ENCODE measurements at regions not wholly inside any gene's neighbourhood (a gene's known extent, or its start where the extent isn't known, plus 50 kb on each side); places are given as distances from the start of the nearest gene placed in this dataset.

- peak; percentile 61 to 83 for DNase-seq (ENCODE audit: low read depth in 1 of 2, low spot score in 1 of 2)
Measured at GRCh38 chrX:10756441-10756840, 136.1 kb upstream of the MID1 start.

DNA sequence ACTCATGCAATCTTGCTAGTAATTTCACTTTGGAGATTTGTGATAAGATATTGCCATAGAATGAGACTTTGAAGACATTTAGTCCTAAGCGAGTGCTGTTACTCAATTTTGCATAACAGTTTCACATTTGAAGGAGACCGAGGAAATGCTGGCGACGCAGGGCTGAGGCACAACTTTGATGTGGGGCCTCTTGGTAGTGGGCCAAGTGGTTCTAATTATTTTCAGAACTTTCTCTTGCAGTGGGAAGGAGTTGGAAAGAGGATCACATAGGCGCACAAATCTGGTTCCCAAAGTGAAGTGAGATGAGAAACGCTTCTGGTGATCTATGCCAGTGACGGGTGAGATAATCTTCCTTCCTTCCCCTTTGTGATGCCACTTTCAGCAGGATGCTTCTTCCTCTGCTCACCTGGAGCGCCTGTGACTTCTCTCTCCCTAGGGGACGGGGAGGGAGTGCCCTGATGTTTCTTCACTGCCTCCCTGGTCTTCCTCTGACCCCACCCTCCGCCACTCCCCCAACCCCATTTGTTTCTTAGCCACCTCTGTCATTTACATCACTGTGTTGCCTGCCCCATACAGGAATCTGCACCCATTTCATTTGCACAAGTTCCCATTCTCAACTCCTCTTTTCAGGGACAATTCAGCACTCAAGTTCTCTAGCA is 138.9 kb upstream of the MID1 start:
- DNase-seq (ENCODE audit: low read depth in 1 of 2, low spot score in 1 of 2): no peak
- Histone ChIP-seq H3K9me3 (ENCODE audit: low read depth) (no peaks in the 10 kb centered on the region), H3K4me1 (ENCODE audit: low read depth) (peaks cover 14% of the 10 kb centered on the region), H3K4me3 (no peak overlapping the region), H3K27ac (peak overlapping the region; percentile 23), H3K27me3 (no peaks in the 10 kb centered on the region), H3K36me3 (no peaks in the 10 kb centered on the region)
- TF ChIP-seq, protein P1, sequence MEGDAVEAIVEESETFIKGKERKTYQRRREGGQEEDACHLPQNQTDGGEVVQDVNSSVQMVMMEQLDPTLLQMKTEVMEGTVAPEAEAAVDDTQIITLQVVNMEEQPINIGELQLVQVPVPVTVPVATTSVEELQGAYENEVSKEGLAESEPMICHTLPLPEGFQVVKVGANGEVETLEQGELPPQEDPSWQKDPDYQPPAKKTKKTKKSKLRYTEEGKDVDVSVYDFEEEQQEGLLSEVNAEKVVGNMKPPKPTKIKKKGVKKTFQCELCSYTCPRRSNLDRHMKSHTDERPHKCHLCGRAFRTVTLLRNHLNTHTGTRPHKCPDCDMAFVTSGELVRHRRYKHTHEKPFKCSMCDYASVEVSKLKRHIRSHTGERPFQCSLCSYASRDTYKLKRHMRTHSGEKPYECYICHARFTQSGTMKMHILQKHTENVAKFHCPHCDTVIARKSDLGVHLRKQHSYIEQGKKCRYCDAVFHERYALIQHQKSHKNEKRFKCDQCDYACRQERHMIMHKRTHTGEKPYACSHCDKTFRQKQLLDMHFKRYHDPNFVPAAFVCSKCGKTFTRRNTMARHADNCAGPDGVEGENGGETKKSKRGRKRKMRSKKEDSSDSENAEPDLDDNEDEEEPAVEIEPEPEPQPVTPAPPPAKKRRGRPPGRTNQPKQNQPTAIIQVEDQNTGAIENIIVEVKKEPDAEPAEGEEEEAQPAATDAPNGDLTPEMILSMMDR (IDR thresholded peaks at IDR 0.05; ENCODE audit: low read depth, low read length): no peak

More at GRCh38 chrX:10756441-10756840, 136.1 kb upstream of the MID1 start:
- Histone ChIP-seq H3K4me1 (ENCODE audit: low read depth) (peaks cover 14% of the 10 kb centered on the region), H3K36me3 (no peaks in the 10 kb centered on the region), H3K4me3 (no peak overlapping the region), H3K27ac (peak overlapping the region; percentile 97), H3K9me3 (ENCODE audit: low read depth) (no peaks in the 10 kb centered on the region), H3K27me3 (no peaks in the 10 kb centered on the region)
- TF ChIP-seq, protein P1 (IDR thresholded peaks at IDR 0.05; ENCODE audit: low read depth, low read length): peak; percentile 3

DNA sequence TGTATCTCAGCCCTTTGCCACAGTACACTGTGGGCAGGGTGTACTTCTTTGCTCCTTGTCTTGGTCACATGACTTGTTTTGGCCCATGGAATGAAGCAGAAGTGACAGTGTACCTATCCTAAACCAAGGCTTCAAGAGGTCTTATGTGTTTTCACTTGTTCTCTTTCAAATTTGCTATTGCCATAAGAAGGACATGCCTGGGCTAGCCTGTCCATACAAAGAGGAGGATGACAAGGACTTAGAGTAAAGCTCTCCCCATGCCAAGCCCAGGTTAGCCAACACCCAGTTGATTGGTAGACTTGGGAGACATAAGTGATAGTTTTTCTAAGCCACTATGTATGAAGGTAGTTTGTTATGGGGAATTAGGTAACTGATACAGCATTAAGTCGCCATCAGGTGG is 141.1 kb upstream of the MID1 start:
- H3K9me3 ChIP-seq (ENCODE audit: low read depth): no peaks in the 10 kb centered on the region
- H3K27ac ChIP-seq: no peak overlapping the region
- H3K27me3 ChIP-seq: no peaks in the 10 kb centered on the region
- H3K4me3 ChIP-seq: no peak overlapping the region
- TF ChIP-seq, protein P1 (IDR thresholded peaks at IDR 0.05; ENCODE audit: low read depth, low read length): no peak
- DNase-seq (ENCODE audit: low read depth in 1 of 2, low spot score in 1 of 2): no peak
- H3K4me1 ChIP-seq (ENCODE audit: low read depth): no peaks in the 10 kb centered on the region
- H3K36me3 ChIP-seq: no peaks in the 10 kb centered on the region

- Histone ChIP-seq H3K27ac (peak overlapping the region; percentile 49), H3K36me3 (no peaks in the 10 kb centered on the region), H3K9me3 (ENCODE audit: low read depth) (no peaks in the 10 kb centered on the region), H3K4me1 (ENCODE audit: low read depth) (no peaks in the 10 kb centered on the region), H3K27me3 (no peaks in the 10 kb centered on the region), H3K4me3 (no peak overlapping the region)
- DNase-seq (ENCODE audit: low read depth in 1 of 2, low spot score in 1 of 2): peak; percentile 44 to 55
- TF ChIP-seq, protein P1 (IDR thresholded peaks at IDR 0.05; ENCODE audit: low read depth, low read length): peak; percentile 53
Measured at GRCh38 chrX:10769195-10769594, 148.8 kb upstream of the MID1 start.

GRCh38 chrX:10769696-10770619 is 149.6 kb upstream of the MID1 start:
- TF ChIP-seq, protein P1 (IDR thresholded peaks at IDR 0.05; ENCODE audit: low read depth, low read length): no peak
- Histone ChIP-seq H3K27ac (peak overlapping the region; percentile 49), H3K27me3 (no peaks in the 10 kb centered on the region), H3K4me3 (no peak overlapping the region), H3K36me3 (no peaks in the 10 kb centered on the region), H3K4me1 (ENCODE audit: low read depth) (no peaks in the 10 kb centered on the region), H3K9me3 (ENCODE audit: low read depth) (no peaks in the 10 kb centered on the region)
- DNase-seq (ENCODE audit: low read depth in 1 of 2, low spot score in 1 of 2): peak; percentile 23 to 47

Measured in cardiac muscle cell (in vitro differentiated cells and primary cell).